BLaER1 treated with 17β-estradiol and CSF1 and Interleukin-3, amounts not matched to agents 10 nM and 100 nM (cell line): ENCODE measurements at regions not wholly inside any gene's neighbourhood (a gene's known extent, or its start where the extent isn't known, plus 50 kb on each side); places are given as distances from the start of the nearest gene placed in this dataset.

Experiments used
- H3K27ac ChIP-seq, 11 experiments: shearing (Covaris generic); formaldehyde crosslinking; 2 replicates each; pipeline ENCODE4 v1.8.1; 2022
- H3K27me3 ChIP-seq, 11 experiments: shearing (Covaris generic); formaldehyde crosslinking; 2 replicates each; pipeline ENCODE4 v1.8.1; 2022
- H3K36me3 ChIP-seq, 11 experiments: shearing (Covaris generic); formaldehyde crosslinking; 2 replicates each; pipeline ENCODE4 v1.8.1; 2022
- H3K4me1 ChIP-seq, 10 experiments: shearing (Covaris generic); formaldehyde crosslinking; 2 replicates each; pipeline ENCODE4 v1.8.1; 2022
- H3K4me2 ChIP-seq, 11 experiments: shearing (Covaris generic); formaldehyde crosslinking; 2 replicates each; pipeline ENCODE4 v1.8.1; 2022
- H3K4me3 ChIP-seq, 10 experiments: shearing (Covaris generic); formaldehyde crosslinking; 2 replicates each; pipeline ENCODE4 v1.8.1; 2022
- H3K9ac ChIP-seq, 11 experiments: shearing (Covaris generic); formaldehyde crosslinking; 2 replicates each; pipeline ENCODE4 v1.8.1; 2022
- H3K9me3 ChIP-seq, 11 experiments: shearing (Covaris generic); formaldehyde crosslinking; replicated peaks in 1 of 11; 2 replicates each; pipeline ENCODE4 v1.8.1; 2022
- H4K20me1 ChIP-seq, 11 experiments: shearing (Covaris generic); formaldehyde crosslinking; 2 replicates each; pipeline ENCODE4 v1.8.1; 2022
- Cebpa-rat ChIP-seq, 11 experiments: shearing (Covaris generic); IDR thresholded peaks; 2 replicates each; pipeline ENCODE4 v1.8.1; 2022

GRCh38 chr1:233843525-233844204, 60.8 kb upstream of the SLC35F3 start:
- Histone ChIP-seq H3K27me3 (no peaks in the 10 kb centered on the region), H4K20me1 (no peaks in the 10 kb centered on the region), H3K27ac (no peak overlapping the region), H3K4me1 (no peaks in the 10 kb centered on the region), H3K9me3 (peaks cover 5 to 22% (median 13%) of the 10 kb centered on the region in 11 experiments; a peak in 18 of 22 replicates), H3K4me3 (no peak overlapping the region), H3K4me2 (no peak overlapping the region), H3K9ac (no peak overlapping the region), H3K36me3 (no peaks in the 10 kb centered on the region)
- no peak for TF ChIP-seq Cebpa-rat (IDR thresholded peaks at IDR 0.05)

DNA sequence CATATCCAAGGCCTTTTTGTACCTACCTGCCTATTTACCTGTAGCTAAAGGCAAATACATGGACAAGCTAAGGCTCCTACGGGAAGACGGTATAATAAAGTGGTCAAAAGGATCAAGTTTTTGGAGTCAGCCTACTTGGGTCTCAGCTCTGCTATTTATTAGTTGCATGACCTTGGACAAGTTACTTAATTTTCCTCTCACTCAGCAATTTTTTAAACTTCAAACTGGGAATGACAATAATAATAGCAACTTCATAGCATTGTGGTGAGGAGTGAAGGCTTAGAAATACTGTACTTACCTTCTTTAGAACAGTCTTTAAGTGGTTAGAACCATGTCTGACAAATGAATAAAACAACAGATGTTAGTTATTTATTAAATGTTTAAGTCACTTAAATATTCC, 60.2 kb upstream of the SLC35F3 start:
- no peaks in the 10 kb centered on the region for H3K27me3 ChIP-seq
- no peak for TF ChIP-seq Cebpa-rat (IDR thresholded peaks at IDR 0.05)
- no peak overlapping the region for H3K4me3 ChIP-seq
- no peaks in the 10 kb centered on the region for H4K20me1 ChIP-seq
- H3K9me3 ChIP-seq = peaks cover 5 to 22% (median 15%) of the 10 kb centered on the region in 11 experiments; a peak in 18 of 22 replicates
- H3K36me3 ChIP-seq = no peaks in the 10 kb centered on the region
- H3K4me1 ChIP-seq = no peaks in the 10 kb centered on the region
- no peak overlapping the region for H3K9ac ChIP-seq
- H3K27ac ChIP-seq = no peak overlapping the region
- no peak overlapping the region for H3K4me2 ChIP-seq

- Histone ChIP-seq H3K4me1 (no peaks in the 10 kb centered on the region), H3K27ac (no peak overlapping the region), H4K20me1 (no peaks in the 10 kb centered on the region), H3K4me2 (no peak overlapping the region), H3K36me3 (no peaks in the 10 kb centered on the region), H3K9me3 (peaks cover 5 to 22% (median 15%) of the 10 kb centered on the region in 11 experiments; a peak in 18 of 22 replicates), H3K27me3 (no peaks in the 10 kb centered on the region), H3K4me3 (no peak overlapping the region), H3K9ac (no peak overlapping the region)
- TF ChIP-seq Cebpa-rat (IDR thresholded peaks at IDR 0.05) = no peak
These were observed 59.8 kb upstream of the SLC35F3 start for GRCh38 chr1:233844692-233845091.
